GM12872 (cell line): ENCODE measurements at regions not wholly inside any gene's neighbourhood (a gene's known extent, or its start where the extent isn't known, plus 50 kb on each side); places are given as distances from the start of the nearest gene placed in this dataset.

Experiments used
- TF ChIP-seq, protein P1 (sequence below): IDR thresholded peaks from 3 replicates; pipeline ENCODE4 v1.5.1; 2011; ENCODE audit warnings: low read depth, mild to moderate bottlenecking, low read length, moderate library complexity; ENCODE audit not compliant: insufficient read depth

- TF ChIP-seq, protein P1, sequence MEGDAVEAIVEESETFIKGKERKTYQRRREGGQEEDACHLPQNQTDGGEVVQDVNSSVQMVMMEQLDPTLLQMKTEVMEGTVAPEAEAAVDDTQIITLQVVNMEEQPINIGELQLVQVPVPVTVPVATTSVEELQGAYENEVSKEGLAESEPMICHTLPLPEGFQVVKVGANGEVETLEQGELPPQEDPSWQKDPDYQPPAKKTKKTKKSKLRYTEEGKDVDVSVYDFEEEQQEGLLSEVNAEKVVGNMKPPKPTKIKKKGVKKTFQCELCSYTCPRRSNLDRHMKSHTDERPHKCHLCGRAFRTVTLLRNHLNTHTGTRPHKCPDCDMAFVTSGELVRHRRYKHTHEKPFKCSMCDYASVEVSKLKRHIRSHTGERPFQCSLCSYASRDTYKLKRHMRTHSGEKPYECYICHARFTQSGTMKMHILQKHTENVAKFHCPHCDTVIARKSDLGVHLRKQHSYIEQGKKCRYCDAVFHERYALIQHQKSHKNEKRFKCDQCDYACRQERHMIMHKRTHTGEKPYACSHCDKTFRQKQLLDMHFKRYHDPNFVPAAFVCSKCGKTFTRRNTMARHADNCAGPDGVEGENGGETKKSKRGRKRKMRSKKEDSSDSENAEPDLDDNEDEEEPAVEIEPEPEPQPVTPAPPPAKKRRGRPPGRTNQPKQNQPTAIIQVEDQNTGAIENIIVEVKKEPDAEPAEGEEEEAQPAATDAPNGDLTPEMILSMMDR = no peak
Measured at GRCh38 chr4:126136922-126137781, 822.4 kb downstream of the FAT4 start.

GRCh38 chr4:126137782-126138170 is 823.0 kb downstream of the FAT4 start:
- TF ChIP-seq, protein P1 = no peak

DNA sequence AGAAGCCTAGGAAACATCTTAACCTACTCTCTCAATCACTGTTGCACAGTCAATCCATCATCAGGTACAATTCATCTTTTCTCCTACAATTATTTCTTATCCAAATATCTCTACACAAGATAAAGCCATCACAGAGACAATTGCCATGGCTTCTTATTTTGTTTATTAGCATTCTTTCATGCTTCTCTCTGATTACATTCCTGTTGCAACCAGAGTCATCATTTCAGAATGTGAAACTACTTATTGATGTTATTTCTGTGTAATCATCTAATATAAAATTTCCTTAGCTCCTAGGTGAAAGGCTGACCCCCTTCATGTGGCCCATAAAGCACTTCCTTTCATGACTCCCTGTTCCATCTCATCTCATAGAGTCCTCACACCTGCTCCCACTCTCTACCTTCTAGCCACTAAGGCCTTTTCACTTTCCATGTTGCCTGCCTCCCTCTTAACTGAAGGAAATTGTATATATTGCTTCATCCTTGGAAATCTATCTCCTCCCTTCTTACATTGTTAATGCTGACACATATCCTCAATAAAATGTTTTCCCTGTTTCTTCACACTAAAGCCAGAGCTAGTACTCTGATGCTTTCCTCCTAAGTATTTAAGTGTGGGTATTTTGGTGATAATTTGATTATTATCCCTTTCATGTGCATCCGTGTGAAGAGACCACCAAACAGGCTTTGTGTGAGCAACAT is 829.9 kb downstream of the FAT4 start:
- TF ChIP-seq, protein P1 = no peak

GRCh38 chr4:126168484-126168883 is 853.7 kb downstream of the FAT4 start:
- TF ChIP-seq, protein P1 = no peak

- TF ChIP-seq, protein P1 = no peak
Measured at GRCh38 chr4:126172126-126172525, 857.4 kb downstream of the FAT4 start.

DNA sequence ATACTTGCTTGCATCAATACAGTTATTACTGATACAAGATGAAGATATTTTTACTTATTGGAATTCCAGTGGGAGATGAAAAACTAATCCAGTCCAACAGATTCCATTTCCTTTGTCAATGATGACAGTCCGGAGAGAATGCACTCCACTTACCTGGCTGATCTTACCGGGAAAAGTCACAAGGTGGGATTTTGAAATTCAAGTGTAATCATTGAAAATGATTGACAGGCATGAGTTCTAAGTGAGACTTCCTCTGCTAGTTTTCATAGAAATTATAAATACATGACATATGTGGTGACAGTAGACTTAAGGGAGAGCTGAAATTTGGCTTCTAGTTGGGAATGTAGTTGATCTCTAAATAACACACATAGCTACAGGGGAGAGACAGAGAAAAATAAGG is 859.9 kb downstream of the FAT4 start:
- TF ChIP-seq, protein P1 = no peak

DNA sequence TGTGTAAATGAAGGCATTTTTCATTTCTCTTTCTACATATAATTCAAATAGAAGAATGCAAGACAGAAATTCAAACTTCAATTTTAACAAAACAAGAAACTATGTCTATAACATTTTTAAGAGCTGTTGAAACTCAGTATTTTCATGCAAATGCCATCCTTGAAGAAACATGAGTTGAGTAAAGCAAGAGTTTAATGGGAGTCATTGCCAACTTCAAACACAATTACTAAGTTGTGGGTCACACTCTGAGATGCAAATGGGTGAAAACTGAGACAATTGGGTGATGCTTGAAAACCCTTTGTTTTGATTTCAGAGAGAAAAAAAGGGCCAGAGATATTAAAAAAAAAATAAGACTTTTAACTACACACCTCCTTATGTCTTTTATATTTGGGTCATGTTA is 865.9 kb downstream of the FAT4 start:
- TF ChIP-seq, protein P1 = no peak
